ENCODE measurements at regions not wholly inside any gene's neighbourhood (a gene's known extent, or its start where the extent isn't known, plus 50 kb on each side); places are given as distances from the start of the nearest gene placed in this dataset.

- TF ChIP-seq PATZ1 (CRISPR knock-in tag; IDR thresholded peaks at IDR 0.05; ENCODE audit: borderline replicate concordance) = no peak
- TF ChIP-seq CSRNP3 (CRISPR knock-in tag; IDR thresholded peaks at IDR 0.05) = no peak
- no peak for TF ChIP-seq TCF4 (CRISPR knock-in tag; IDR thresholded peaks at IDR 0.05; ENCODE audit: borderline replicate concordance)
- TF ChIP-seq ARNTL (CRISPR knock-in tag; IDR thresholded peaks at IDR 0.05; ENCODE audit: borderline replicate concordance, low read depth) = no peak
- no peak for TF ChIP-seq ZC3H10 (CRISPR knock-in tag; IDR thresholded peaks at IDR 0.05)
- TF ChIP-seq ISL1 (CRISPR knock-in tag; IDR thresholded peaks at IDR 0.05) = no peak
- TF ChIP-seq CREB5 (CRISPR knock-in tag; IDR thresholded peaks at IDR 0.05; ENCODE audit: low read depth) = no peak
- no peak for TF ChIP-seq RARB (CRISPR knock-in tag; IDR thresholded peaks at IDR 0.05)
- no peak for TF ChIP-seq CSDC2 (CRISPR knock-in tag; IDR thresholded peaks at IDR 0.05)
- no peak for TF ChIP-seq ESRRG (CRISPR knock-in tag; IDR thresholded peaks at IDR 0.05)
- TF ChIP-seq ZNF70 (CRISPR knock-in tag; IDR thresholded peaks at IDR 0.05) = no peak
- TF ChIP-seq ZFP30 (CRISPR knock-in tag; IDR thresholded peaks at IDR 0.05) = no peak
- TF ChIP-seq BACH2 (CRISPR knock-in tag; IDR thresholded peaks at IDR 0.05; ENCODE audit: borderline replicate concordance) = no peak
- no peak for TF ChIP-seq PPARA (CRISPR knock-in tag; IDR thresholded peaks at IDR 0.05; ENCODE audit: borderline replicate concordance)
These were observed 125.3 kb upstream of the TACR3 start for GRCh38 chr4:103845075-103845474.

Data from SK-N-SH treated with all-trans-retinoic acid at 6 μM for 48 hours (cell line).